ENCODE measurements at regions not wholly inside any gene's neighbourhood (a gene's known extent, or its start where the extent isn't known, plus 50 kb on each side); places are given as distances from the start of the nearest gene placed in this dataset.

GRCh38 chr3:135581806-135582205 is 383.7 kb upstream of the PPP2R3A start (continued):
- TF ChIP-seq U2AF2 (optimal IDR thresholded peaks at IDR 0.05; ENCODE audit: low read depth, low read length), result no peak
- no peak for TF ChIP-seq SMAD3 (CRISPR knock-in tag; conservative IDR thresholded peaks at IDR 0.05)
- no peak for TF ChIP-seq ZNF561 (CRISPR knock-in tag; conservative IDR thresholded peaks at IDR 0.05)
- peak; percentile 65; the same call in 1 of the 2 replicates for TF ChIP-seq FOXM1 (IDR thresholded peaks at IDR 0.05; ENCODE audit: low read depth)
- no peak for TF ChIP-seq FOXM1 (CRISPR knock-in tag; IDR thresholded peaks at IDR 0.05; ENCODE audit: low read depth)
- peak; percentile 69; the same call in 1 of the 2 replicates for TF ChIP-seq ZKSCAN8 (CRISPR knock-in tag; IDR thresholded peaks at IDR 0.05)
- TF ChIP-seq STAT5B (CRISPR knock-in tag; IDR thresholded peaks at IDR 0.05), result no peak
- peak; percentile 30; the same call in 1 of the 2 replicates for TF ChIP-seq CC2D1A (IDR thresholded peaks at IDR 0.05)
- TF ChIP-seq, protein P1, sequence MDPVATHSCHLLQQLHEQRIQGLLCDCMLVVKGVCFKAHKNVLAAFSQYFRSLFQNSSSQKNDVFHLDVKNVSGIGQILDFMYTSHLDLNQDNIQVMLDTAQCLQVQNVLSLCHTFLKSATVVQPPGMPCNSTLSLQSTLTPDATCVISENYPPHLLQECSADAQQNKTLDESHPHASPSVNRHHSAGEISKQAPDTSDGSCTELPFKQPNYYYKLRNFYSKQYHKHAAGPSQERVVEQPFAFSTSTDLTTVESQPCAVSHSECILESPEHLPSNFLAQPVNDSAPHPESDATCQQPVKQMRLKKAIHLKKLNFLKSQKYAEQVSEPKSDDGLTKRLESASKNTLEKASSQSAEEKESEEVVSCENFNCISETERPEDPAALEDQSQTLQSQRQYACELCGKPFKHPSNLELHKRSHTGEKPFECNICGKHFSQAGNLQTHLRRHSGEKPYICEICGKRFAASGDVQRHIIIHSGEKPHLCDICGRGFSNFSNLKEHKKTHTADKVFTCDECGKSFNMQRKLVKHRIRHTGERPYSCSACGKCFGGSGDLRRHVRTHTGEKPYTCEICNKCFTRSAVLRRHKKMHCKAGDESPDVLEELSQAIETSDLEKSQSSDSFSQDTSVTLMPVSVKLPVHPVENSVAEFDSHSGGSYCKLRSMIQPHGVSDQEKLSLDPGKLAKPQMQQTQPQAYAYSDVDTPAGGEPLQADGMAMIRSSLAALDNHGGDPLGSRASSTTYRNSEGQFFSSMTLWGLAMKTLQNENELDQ (CRISPR knock-in tag; IDR thresholded peaks at IDR 0.05; ENCODE audit: borderline replicate concordance), result no peak
- TF ChIP-seq JUN (IDR thresholded peaks at IDR 0.05; ENCODE audit: borderline replicate concordance, low read depth, low read length), result no peak
- no peak for TF ChIP-seq JUN (CRISPR knock-in tag; IDR thresholded peaks at IDR 0.05; ENCODE audit: borderline replicate concordance)
- TF ChIP-seq, protein P2, sequence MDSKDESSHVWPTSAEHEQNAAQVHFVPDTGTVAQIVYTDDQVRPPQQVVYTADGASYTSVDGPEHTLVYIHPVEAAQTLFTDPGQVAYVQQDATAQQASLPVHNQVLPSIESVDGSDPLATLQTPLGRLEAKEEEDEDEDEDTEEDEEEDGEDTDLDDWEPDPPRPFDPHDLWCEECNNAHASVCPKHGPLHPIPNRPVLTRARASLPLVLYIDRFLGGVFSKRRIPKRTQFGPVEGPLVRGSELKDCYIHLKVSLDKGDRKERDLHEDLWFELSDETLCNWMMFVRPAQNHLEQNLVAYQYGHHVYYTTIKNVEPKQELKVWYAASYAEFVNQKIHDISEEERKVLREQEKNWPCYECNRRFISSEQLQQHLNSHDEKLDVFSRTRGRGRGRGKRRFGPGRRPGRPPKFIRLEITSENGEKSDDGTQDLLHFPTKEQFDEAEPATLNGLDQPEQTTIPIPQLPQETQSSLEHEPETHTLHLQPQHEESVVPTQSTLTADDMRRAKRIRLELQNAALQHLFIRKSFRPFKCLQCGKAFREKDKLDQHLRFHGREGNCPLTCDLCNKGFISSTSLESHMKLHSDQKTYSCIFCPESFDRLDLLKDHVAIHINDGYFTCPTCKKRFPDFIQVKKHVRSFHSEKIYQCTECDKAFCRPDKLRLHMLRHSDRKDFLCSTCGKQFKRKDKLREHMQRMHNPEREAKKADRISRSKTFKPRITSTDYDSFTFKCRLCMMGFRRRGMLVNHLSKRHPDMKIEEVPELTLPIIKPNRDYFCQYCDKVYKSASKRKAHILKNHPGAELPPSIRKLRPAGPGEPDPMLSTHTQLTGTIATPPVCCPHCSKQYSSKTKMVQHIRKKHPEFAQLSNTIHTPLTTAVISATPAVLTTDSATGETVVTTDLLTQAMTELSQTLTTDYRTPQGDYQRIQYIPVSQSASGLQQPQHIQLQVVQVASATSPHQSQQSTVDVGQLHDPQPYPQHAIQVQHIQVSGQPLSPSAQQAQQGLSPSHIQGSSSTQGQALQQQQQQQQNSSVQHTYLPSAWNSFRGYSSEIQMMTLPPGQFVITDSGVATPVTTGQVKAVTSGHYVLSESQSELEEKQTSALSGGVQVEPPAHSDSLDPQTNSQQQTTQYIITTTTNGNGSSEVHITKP (IDR thresholded peaks at IDR 0.05; ENCODE audit: partially characterized antibody), result no peak
- no peak for TF ChIP-seq RFX1 (IDR thresholded peaks at IDR 0.05)
- TF ChIP-seq, protein P3, sequence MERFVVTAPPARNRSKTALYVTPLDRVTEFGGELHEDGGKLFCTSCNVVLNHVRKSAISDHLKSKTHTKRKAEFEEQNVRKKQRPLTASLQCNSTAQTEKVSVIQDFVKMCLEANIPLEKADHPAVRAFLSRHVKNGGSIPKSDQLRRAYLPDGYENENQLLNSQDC (CRISPR knock-in tag; IDR thresholded peaks at IDR 0.05), result no peak
- TF ChIP-seq, protein P4, sequence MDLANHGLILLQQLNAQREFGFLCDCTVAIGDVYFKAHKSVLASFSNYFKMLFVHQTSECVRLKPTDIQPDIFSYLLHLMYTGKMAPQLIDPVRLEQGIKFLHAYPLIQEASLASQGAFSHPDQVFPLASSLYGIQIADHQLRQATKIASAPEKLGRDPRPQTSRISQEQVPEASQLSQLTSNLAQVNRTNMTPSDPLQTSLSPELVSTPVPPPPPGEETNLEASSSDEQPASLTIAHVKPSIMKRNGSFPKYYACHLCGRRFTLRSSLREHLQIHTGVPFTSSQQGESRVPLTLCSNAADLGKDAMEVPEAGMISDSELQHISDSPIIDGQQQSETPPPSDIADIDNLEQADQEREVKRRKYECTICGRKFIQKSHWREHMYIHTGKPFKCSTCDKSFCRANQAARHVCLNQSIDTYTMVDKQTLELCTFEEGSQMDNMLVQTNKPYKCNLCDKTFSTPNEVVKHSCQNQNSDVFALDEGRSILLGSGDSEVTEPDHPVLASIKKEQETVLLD (IDR thresholded peaks at IDR 0.05), result no peak
- no peak for TF ChIP-seq BMI1 (IDR thresholded peaks at IDR 0.05; ENCODE audit: low read length)
- TF ChIP-seq SREBF1 (IDR thresholded peaks at IDR 0.05; ENCODE audit: borderline replicate concordance, low read depth, low read length), result no peak

All from K562 (cell line).